GM18519 (cell line): ENCODE measurements at regions not wholly inside any gene's neighbourhood (a gene's known extent, or its start where the extent isn't known, plus 50 kb on each side); places are given as distances from the start of the nearest gene placed in this dataset.
"Not testable (repeated sequence)": the region's sequence is repeated elsewhere in the genome, so short reads cannot be mapped to it uniquely, and the experiment has no call there.

Experiments
- ATAC-seq: cut with Tn5 transposase; IDR thresholded peaks from one replicate; pipeline ENCODE4 v1.9.1; 2021; ENCODE audit warnings: mild to moderate bottlenecking, moderate library complexity; ENCODE audit not compliant: unreplicated experiment, low FRiP score

- not testable (repeated sequence) for ATAC-seq
These were observed 1416.8 kb downstream of the RPA4 start for GRCh38 chrX:98300536-98300935.

- no peak for ATAC-seq
These were observed 1447.7 kb downstream of the RPA4 start for GRCh38 chrX:98331407-98331806.

- ATAC-seq: no peak
These were observed 1454.8 kb downstream of the RPA4 start for GRCh38 chrX:98338544-98338943.

GRCh38 chrX:98350940-98351339, 1467.2 kb downstream of the RPA4 start:
- no peak for ATAC-seq

DNA sequence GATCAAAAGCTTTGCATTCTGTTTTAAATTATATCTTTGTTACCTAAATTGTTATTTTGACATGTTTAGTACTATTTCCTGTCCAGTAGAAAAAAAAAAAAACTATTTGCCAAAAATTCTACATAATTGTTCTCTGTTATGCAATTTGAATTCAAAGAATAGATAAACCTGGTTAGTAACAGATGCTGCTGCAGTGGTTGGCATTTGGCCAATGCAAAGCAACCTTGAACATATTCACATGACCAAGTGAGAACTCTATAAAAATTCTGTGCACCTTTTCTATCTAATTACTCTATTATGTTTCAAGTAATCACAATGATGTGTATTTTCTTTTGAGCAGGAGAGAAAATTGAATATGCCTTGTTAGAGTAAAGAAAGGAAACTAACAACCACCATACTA, 1473.4 kb downstream of the RPA4 start:
- no peak for ATAC-seq

DNA sequence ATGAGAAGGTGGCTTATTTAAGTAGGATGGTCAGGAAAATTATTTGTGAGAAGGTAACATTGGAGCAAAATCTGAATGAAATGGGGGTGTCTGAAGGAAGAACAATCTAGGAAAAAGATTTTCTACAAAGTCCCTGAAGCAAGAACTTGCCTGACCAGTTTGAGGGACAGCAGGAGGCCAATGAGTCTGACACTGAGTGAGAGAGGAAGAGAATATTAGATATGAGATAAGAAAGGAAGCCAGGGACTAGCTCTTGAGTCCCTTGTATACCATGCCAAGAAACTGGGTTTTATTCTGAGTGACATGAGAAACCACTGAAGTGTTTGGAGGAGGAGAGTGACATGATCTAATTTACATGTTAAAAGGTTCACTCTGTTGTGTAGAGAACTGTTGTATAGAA, 1478.9 kb downstream of the RPA4 start:
- ATAC-seq: no peak

DNA sequence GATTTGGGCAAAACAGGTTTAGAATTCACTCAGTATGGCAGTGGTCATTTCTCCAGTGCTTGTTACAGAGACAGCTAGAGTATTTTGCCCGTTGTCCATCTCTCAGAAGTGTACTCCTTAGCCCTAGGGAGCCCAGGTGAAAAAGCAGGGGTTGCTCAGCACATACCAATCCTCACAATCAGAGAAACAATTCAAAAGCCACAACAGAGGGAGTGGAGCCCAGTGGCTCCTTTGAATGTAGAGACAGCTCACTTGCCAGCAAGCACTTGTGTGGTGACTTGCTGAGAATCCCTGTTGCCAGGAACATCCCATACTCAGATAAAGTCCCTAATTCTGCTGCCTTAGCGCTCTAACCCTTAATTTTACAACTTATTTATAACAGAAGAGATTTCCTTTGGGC, 1488.3 kb downstream of the RPA4 start:
- no peak for ATAC-seq

DNA sequence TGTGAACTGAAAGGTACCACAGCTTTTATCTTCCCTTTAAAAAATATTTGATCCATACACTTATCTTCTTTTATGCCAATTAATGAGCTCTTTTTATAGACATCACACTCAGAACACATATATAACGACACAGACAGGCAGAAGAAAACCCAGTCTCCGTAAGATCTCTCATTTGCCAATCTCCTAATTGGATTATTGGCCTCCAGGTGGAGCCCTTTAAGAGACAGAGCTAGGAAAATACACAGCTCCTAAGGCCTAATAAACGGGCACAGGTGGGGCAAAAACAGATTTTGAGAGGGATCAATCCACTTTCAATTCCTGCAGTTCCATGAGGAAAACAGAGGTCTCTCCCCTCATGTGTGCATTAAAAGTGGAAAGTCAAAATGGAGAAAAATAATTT, 1495.4 kb downstream of the RPA4 start:
- ATAC-seq: no peak

- no peak for ATAC-seq
These were observed 1496.4 kb downstream of the RPA4 start for GRCh38 chrX:98380106-98380505.

- no peak for ATAC-seq
These were observed 1496.8 kb downstream of the RPA4 start for GRCh38 chrX:98380556-98380955.

DNA sequence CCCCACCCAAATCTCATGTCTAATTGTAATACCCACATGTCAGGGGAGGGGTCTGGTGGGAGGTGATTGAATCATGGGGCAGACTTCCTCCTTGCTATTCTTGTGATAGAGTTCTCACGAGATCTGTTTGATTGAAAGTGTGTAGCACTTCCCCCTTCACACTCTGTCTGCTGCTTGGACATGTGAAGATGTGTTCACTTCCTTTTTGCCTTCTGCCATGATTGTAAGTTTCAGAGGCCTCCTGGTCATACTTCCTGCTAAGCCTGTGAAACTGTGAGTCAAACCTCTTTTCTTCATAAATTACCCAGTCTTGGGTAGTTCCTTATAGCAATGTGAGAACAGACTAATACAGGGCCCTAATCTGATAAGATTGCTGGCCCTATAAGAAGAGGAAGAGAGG, 1514.8 kb downstream of the RPA4 start:
- no peak for ATAC-seq

DNA sequence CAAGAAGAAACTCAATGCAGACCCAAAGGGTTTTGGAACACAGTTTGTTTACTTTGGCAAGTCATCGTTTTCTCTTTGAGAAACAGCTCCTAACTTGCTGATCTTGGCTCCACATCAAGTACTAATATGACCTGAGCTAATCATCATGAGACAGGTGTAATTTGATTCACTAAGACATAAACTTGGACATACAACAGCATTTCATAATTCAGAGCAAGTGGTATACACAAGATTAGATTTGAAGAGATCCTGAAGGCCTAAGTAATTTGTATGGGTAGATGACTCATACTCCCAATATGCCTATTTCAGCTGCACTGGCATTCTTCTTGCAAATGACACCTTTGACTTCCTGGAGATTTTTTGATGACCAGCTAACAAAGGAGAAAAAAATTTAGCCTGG, 1521.7 kb downstream of the RPA4 start:
- ATAC-seq: no peak

GRCh38 chrX:98407584-98407983, 1523.9 kb downstream of the RPA4 start:
- no peak for ATAC-seq

DNA sequence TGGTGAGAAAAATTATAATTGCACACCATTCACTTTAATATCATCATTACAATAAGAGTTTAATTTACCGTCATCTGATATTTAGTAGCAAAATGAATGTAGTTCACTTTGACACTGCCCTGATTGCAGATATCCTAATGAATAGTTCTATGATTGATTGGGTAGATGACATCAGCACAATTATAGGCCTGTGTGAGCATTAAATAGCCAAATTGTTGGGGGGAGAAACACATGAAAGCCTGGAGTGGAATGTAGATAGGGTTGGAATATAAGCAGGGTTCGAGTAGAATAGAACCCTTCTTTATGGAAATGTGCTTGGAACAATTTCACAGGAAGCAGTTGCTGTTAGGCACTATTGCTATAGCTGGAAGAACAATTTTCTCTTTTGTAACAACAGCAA, 1526.2 kb downstream of the RPA4 start:
- no peak for ATAC-seq

- no peak for ATAC-seq
These were observed 1528.3 kb downstream of the RPA4 start for GRCh38 chrX:98412058-98412457.

GRCh38 chrX:98422536-98422935, 1538.8 kb downstream of the RPA4 start:
- no peak for ATAC-seq

GRCh38 chrX:98432413-98432812, 1548.7 kb downstream of the RPA4 start:
- ATAC-seq: no peak

GRCh38 chrX:98448524-98448923, 1564.8 kb downstream of the RPA4 start:
- no peak for ATAC-seq

GRCh38 chrX:98452456-98452855, 1568.7 kb downstream of the RPA4 start:
- no peak for ATAC-seq

GRCh38 chrX:98459669-98460068, 1576.0 kb downstream of the RPA4 start:
- no peak for ATAC-seq

- no peak for ATAC-seq
These were observed 1596.9 kb downstream of the RPA4 start for GRCh38 chrX:98480606-98481005.

GRCh38 chrX:98481636-98482035, 1597.9 kb downstream of the RPA4 start:
- no peak for ATAC-seq

- ATAC-seq: no peak
These were observed 1607.0 kb downstream of the RPA4 start for GRCh38 chrX:98490670-98491069.
